H9 (cell line): ENCODE measurements at regions not wholly inside any gene's neighbourhood (a gene's known extent, or its start where the extent isn't known, plus 50 kb on each side); places are given as distances from the start of the nearest gene placed in this dataset.

Source experiments
- DNase-seq: peaks from one replicate; pipeline ENCODE4 v3.0.0-alpha.2; 2017
- H2AFZ ChIP-seq: one replicate; pipeline ENCODE4 v1.6.1; 2013; ENCODE audit warnings: mild to moderate bottlenecking, low read length, control low read depth, moderate library complexity
- H2AK5ac ChIP-seq: 2 replicates; pipeline ENCODE4 v1.6.1; 2013; ENCODE audit warnings: low read length, control low read depth, mixed read lengths; ENCODE audit not compliant: insufficient read length
- H2BK120ac ChIP-seq: one replicate; pipeline ENCODE4 v1.6.1; 2013; ENCODE audit warnings: low read depth, mild to moderate bottlenecking, low read length, control low read depth, inconsistent platforms; ENCODE audit not compliant: poor library complexity, severe bottlenecking
- H2BK12ac ChIP-seq: 2 replicates; pipeline ENCODE4 v1.6.1; 2013; ENCODE audit warnings: low read length, control low read depth, mixed read lengths, low read depth; ENCODE audit not compliant: insufficient read length
- H2BK15ac ChIP-seq: 2 replicates; pipeline ENCODE4 v1.6.1; 2013; ENCODE audit warnings: low read depth, low read length, control low read depth
- H2BK20ac ChIP-seq: one replicate; pipeline ENCODE4 v1.6.1; 2013; ENCODE audit warnings: low read depth, mild to moderate bottlenecking, low read length, control low read depth, inconsistent platforms; ENCODE audit not compliant: poor library complexity, severe bottlenecking
- H2BK5ac ChIP-seq: 2 replicates; pipeline ENCODE4 v1.6.1; 2013; ENCODE audit warnings: low read length, control low read depth, mixed read lengths; ENCODE audit not compliant: insufficient read length
- H3K14ac ChIP-seq: 2 replicates; pipeline ENCODE4 v1.6.1; 2013; ENCODE audit warnings: low read length, control low read depth; ENCODE audit not compliant: insufficient read depth
- H3K18ac ChIP-seq: 2 replicates; pipeline ENCODE4 v1.6.1; 2013; ENCODE audit warnings: low read depth, mild to moderate bottlenecking, mixed read lengths, low read length, control low read depth; ENCODE audit not compliant: insufficient read length
- H3K23ac ChIP-seq: 2 replicates; pipeline ENCODE4 v1.6.1; 2013; ENCODE audit warnings: low read length, control low read depth, mixed read lengths, low read depth; ENCODE audit not compliant: insufficient read length
- H3K23me2 ChIP-seq: 2 replicates; pipeline ENCODE4 v1.6.1; 2013; ENCODE audit warnings: low read depth, mild to moderate bottlenecking, mixed read lengths, low read length, control low read depth; ENCODE audit not compliant: insufficient read length, poor library complexity, severe bottlenecking
- H3K27ac ChIP-seq: 2 replicates; pipeline ENCODE4 v1.5.1; 2013; ENCODE audit warnings: low read length, control low read depth, mixed read lengths, low read depth; ENCODE audit not compliant: insufficient read length
- H3K27me3 ChIP-seq: 2 replicates; pipeline ENCODE4 v1.6.1; 2013; ENCODE audit warnings: low read length, control low read depth, inconsistent platforms; ENCODE audit not compliant: insufficient read depth
- H3K4ac ChIP-seq: 2 replicates; pipeline ENCODE4 v1.6.1; 2013; ENCODE audit warnings: low read depth, mild to moderate bottlenecking, control low read depth, inconsistent platforms, low read length, moderate library complexity
- H3K4me1 ChIP-seq: 2 replicates; pipeline ENCODE4 v1.6.1; 2013; ENCODE audit warnings: low read length, control low read depth, inconsistent platforms; ENCODE audit not compliant: insufficient read depth
- H3K4me2 ChIP-seq: 2 replicates; pipeline ENCODE4 v1.6.1; 2013; ENCODE audit warnings: low read length, control low read depth, mixed read lengths; ENCODE audit not compliant: insufficient read length, insufficient read depth
- H3K56ac ChIP-seq: 2 replicates; pipeline ENCODE4 v1.6.1; 2013; ENCODE audit warnings: low read depth, mild to moderate bottlenecking, mixed read lengths, low read length, control low read depth; ENCODE audit not compliant: insufficient read length
- H3K79me1 ChIP-seq: 2 replicates; pipeline ENCODE4 v1.6.1; 2013; ENCODE audit warnings: low read depth, mild to moderate bottlenecking, moderate library complexity, low read length, control low read depth, inconsistent platforms; ENCODE audit not compliant: insufficient read depth, poor library complexity, severe bottlenecking
- H3K79me2 ChIP-seq: 2 replicates; pipeline ENCODE4 v1.6.1; 2013; ENCODE audit warnings: low read length, control low read depth, inconsistent platforms; ENCODE audit not compliant: insufficient read depth
- H3K9ac ChIP-seq: 2 replicates; pipeline ENCODE4 v1.6.1; 2013; ENCODE audit warnings: low read length, control low read depth, mixed read lengths; ENCODE audit not compliant: insufficient read length; ENCODE audit errors: extremely low read depth
- H3K9me3 ChIP-seq: one replicate; pipeline ENCODE4 v1.6.1; 2013; ENCODE audit warnings: low read depth, low read length, inconsistent platforms; ENCODE audit not compliant: control insufficient read depth
- H3T11ph ChIP-seq: one replicate; pipeline ENCODE4 v1.6.1; 2013; ENCODE audit warnings: mild to moderate bottlenecking, low read length, control low read depth, inconsistent platforms
- H4K20me1 ChIP-seq: one replicate; pipeline ENCODE4 v1.6.1; 2013; ENCODE audit not compliant: control insufficient read depth, insufficient read length, insufficient read depth
- H4K5ac ChIP-seq: 2 replicates; pipeline ENCODE4 v1.6.1; 2013; ENCODE audit warnings: low read depth, mild to moderate bottlenecking, mixed read lengths, low read length, control low read depth; ENCODE audit not compliant: insufficient read length
- H4K8ac ChIP-seq: replicated peaks from 2 replicates; pipeline ENCODE4 v1.6.1; 2013; ENCODE audit warnings: low read length, control low read depth, mixed read lengths, low read depth; ENCODE audit not compliant: insufficient read length
- H4K91ac ChIP-seq: 2 replicates; pipeline ENCODE4 v1.6.1; 2013; ENCODE audit warnings: low read depth, mild to moderate bottlenecking, moderate library complexity, mixed read lengths, low read length, control low read depth; ENCODE audit not compliant: insufficient read length
- H3K27ac Mint-ChIP-seq, 3 experiments: 2 replicates in 2 of 3; 3 replicates in 1 of 3; pipeline ENCODE4 v1.8.0; 2020 to 2021; ENCODE audit warnings: mixed read lengths in 3 of 3, mild to moderate bottlenecking in 1 of 3, moderate library complexity in 1 of 3
- H3K27me3 Mint-ChIP-seq: 2 replicates; pipeline ENCODE4 v1.8.0; 2021; ENCODE audit warnings: low read depth, mild to moderate bottlenecking, moderate library complexity, mixed read lengths
- H3K36me3 Mint-ChIP-seq, 3 experiments: 2 replicates in 2 of 3; 3 replicates in 1 of 3; pipeline ENCODE4 v1.8.0; 2020 to 2021; ENCODE audit warnings: low read depth in 3 of 3, mixed read lengths in 3 of 3; ENCODE audit not compliant: insufficient read depth in 1 of 3
- H3K4me1 Mint-ChIP-seq, 2 experiments: 2 replicates each; pipeline ENCODE4 v1.8.0; 2020; ENCODE audit warnings: mixed read lengths in 2 of 2
- H3K4me3 Mint-ChIP-seq, 2 experiments: 2 replicates in 1 of 2; 3 replicates in 1 of 2; pipeline ENCODE4 v1.8.0; 2020 to 2021; ENCODE audit warnings: mild to moderate bottlenecking in 2 of 2, mixed read lengths in 2 of 2, moderate library complexity in 1 of 2
- H3K9me3 Mint-ChIP-seq, 2 experiments: 2 replicates in 1 of 2; 3 replicates in 1 of 2; pipeline ENCODE4 v1.8.0; 2020; ENCODE audit warnings: mild to moderate bottlenecking in 2 of 2, mixed read lengths in 2 of 2, moderate library complexity in 1 of 2
- TF ChIP-seq, protein P1 (sequence below): fragments of 200-600 bp; sonication (generic); conservative IDR thresholded peaks from 3 replicates; pipeline ENCODE4 v1.8.0; 2021; ENCODE audit warnings: antibody characterized with exemption, mild to moderate bottlenecking

- Histone ChIP-seq H2BK120ac (no peak overlapping the region), H2BK5ac (no peak overlapping the region), H3K4ac (no peak overlapping the region), H3K9ac (no peak overlapping the region), H3K18ac (no peak overlapping the region), H2BK15ac (no peak overlapping the region), H3K56ac (no peak overlapping the region), H4K5ac (no peak overlapping the region), H3K23ac (no peak overlapping the region), H3K79me1 (no peaks in the 10 kb centered on the region), H3K4me2 (no peak overlapping the region), H4K91ac (no peak overlapping the region), H3K14ac (no peak overlapping the region), H3K4me1 (no peaks in the 10 kb centered on the region), H2AFZ (no peak overlapping the region), H2BK20ac (no peak overlapping the region), H3K27ac (no peak overlapping the region), H2AK5ac (no peak overlapping the region), H3K9me3 (no peaks in the 10 kb centered on the region), H4K20me1 (no peaks in the 10 kb centered on the region), H3K27me3 (no peaks in the 10 kb centered on the region), H4K8ac (no peak overlapping the region), H3K23me2 (no peaks in the 10 kb centered on the region), H3K79me2 (no peaks in the 10 kb centered on the region), H3T11ph (no peak overlapping the region), H2BK12ac (no peak overlapping the region)
- Mint-ChIP-seq H3K36me3 (no peaks in the 10 kb centered on the region), H3K9me3 (no peaks in the 10 kb centered on the region), H3K27ac (no peak overlapping the region), H3K4me3 (no peak overlapping the region), H3K27me3 (no peaks in the 10 kb centered on the region), H3K4me1 (no peaks in the 10 kb centered on the region)
- no peak for DNase-seq
- TF ChIP-seq, protein P1, sequence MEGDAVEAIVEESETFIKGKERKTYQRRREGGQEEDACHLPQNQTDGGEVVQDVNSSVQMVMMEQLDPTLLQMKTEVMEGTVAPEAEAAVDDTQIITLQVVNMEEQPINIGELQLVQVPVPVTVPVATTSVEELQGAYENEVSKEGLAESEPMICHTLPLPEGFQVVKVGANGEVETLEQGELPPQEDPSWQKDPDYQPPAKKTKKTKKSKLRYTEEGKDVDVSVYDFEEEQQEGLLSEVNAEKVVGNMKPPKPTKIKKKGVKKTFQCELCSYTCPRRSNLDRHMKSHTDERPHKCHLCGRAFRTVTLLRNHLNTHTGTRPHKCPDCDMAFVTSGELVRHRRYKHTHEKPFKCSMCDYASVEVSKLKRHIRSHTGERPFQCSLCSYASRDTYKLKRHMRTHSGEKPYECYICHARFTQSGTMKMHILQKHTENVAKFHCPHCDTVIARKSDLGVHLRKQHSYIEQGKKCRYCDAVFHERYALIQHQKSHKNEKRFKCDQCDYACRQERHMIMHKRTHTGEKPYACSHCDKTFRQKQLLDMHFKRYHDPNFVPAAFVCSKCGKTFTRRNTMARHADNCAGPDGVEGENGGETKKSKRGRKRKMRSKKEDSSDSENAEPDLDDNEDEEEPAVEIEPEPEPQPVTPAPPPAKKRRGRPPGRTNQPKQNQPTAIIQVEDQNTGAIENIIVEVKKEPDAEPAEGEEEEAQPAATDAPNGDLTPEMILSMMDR, result no peak
Observed at GRCh38 chr12:91835693-91836092, 310.0 kb downstream of the BTG1 start.
